Stimulated activated CD4-positive, alpha-beta T cell treated with anti-CD3 and anti-CD28 coated beads, Interleukin-4, amount 100 ng/mL, for 24 hours (primary cell): ENCODE measurements at regions not wholly inside any gene's neighbourhood (a gene's known extent, or its start where the extent isn't known, plus 50 kb on each side); places are given as distances from the start of the nearest gene placed in this dataset.

ENCODE experiments used
- DNase-seq: peaks from one replicate; pipeline ENCODE4 v3.0.0-alpha.2; 2020

- no peak for DNase-seq
Observed at GRCh38 chr3:18770800-18771199, 345.7 kb upstream of the SATB1 start.

- DNase-seq = no peak
Observed at GRCh38 chr3:18767756-18768303, 342.7 kb upstream of the SATB1 start.

GRCh38 chr3:18766974-18767373 is 341.8 kb upstream of the SATB1 start:
- no peak for DNase-seq

GRCh38 chr3:18765662-18766061 is 340.5 kb upstream of the SATB1 start:
- DNase-seq = no peak

GRCh38 chr3:18765161-18765560 is 340.0 kb upstream of the SATB1 start:
- DNase-seq = no peak

GRCh38 chr3:18761530-18761929 is 336.4 kb upstream of the SATB1 start:
- DNase-seq = no peak

- DNase-seq = peak; percentile 54
Observed at GRCh38 chr3:18758047-18758704, 333.0 kb upstream of the SATB1 start.

GRCh38 chr3:18757476-18757875 is 332.3 kb upstream of the SATB1 start:
- DNase-seq = no peak

- DNase-seq = no peak
Observed at GRCh38 chr3:18752273-18752934, 327.3 kb upstream of the SATB1 start.

- DNase-seq = no peak
Observed at GRCh38 chr3:18751514-18751913, 326.4 kb upstream of the SATB1 start.

GRCh38 chr3:18747383-18747782 is 322.2 kb upstream of the SATB1 start:
- DNase-seq = no peak

GRCh38 chr3:18745472-18745871 is 320.3 kb upstream of the SATB1 start:
- no peak for DNase-seq

GRCh38 chr3:18744472-18744871 is 319.3 kb upstream of the SATB1 start:
- DNase-seq = no peak

- DNase-seq = no peak
Observed at GRCh38 chr3:18743761-18744160, 318.6 kb upstream of the SATB1 start.

GRCh38 chr3:18740631-18741583 is 315.8 kb upstream of the SATB1 start:
- peak; percentile 76 for DNase-seq

GRCh38 chr3:18739099-18739433 is 313.9 kb upstream of the SATB1 start:
- peak; percentile 47 for DNase-seq

GRCh38 chr3:18738393-18739098 is 313.4 kb upstream of the SATB1 start:
- no peak for DNase-seq

- no peak for DNase-seq
Observed at GRCh38 chr3:18735005-18735404, 309.9 kb upstream of the SATB1 start.

- no peak for DNase-seq
Observed at GRCh38 chr3:18734309-18734708, 309.2 kb upstream of the SATB1 start.

- DNase-seq = no peak
Observed at GRCh38 chr3:18732474-18732873, 307.3 kb upstream of the SATB1 start.

GRCh38 chr3:18730491-18730890 is 305.4 kb upstream of the SATB1 start:
- no peak for DNase-seq

GRCh38 chr3:18729671-18730070 is 304.5 kb upstream of the SATB1 start:
- no peak for DNase-seq
